ENCODE measurements at regions not wholly inside any gene's neighbourhood (a gene's known extent, or its start where the extent isn't known, plus 50 kb on each side); places are given as distances from the start of the nearest gene placed in this dataset.
"Not testable (repeated sequence)": the region's sequence is repeated elsewhere in the genome, so short reads cannot be mapped to it uniquely, and the experiment has no call there.

GRCh38 chr4:97139791-97140190 lies 1003.5 kb downstream of the STPG2 start:
- no peaks in the 10 kb centered on the region for H3K9me3 ChIP-seq (ENCODE audit: control insufficient read depth, insufficient read depth, low read depth, low read length)
- H3K27me3 ChIP-seq (ENCODE audit: control insufficient read depth, insufficient read depth, low read length), result no peaks in the 10 kb centered on the region
- H3K4me1 ChIP-seq (ENCODE audit: control insufficient read depth, insufficient read depth, low read length), result no peaks in the 10 kb centered on the region
- H3K4me3 ChIP-seq (ENCODE audit: low read depth in 2 of 2, low read length in 2 of 2), result no peak overlapping the region
- H3K36me3 ChIP-seq (ENCODE audit: control insufficient read depth, insufficient read depth, low read length), result no peaks in the 10 kb centered on the region
- intact Hi-C loops (cut with micrococcal nuclease; ENCODE audit: unreplicated experiment), result no loop called here
- ChIA-PET CTCF (no interaction called here), POLR2A (no interaction called here)
- in situ Hi-C loops (cut with HindIII; ENCODE audit: low pct_unique_long_range_greater_than_20kb, low sequenced_read_pairs), result no loop called here
- BruUV-seq (replicated peaks), result no TSS peak
- DNase-seq (ENCODE audit: low read depth, low spot score) (no peak), ATAC-seq (no peak)
- no peak overlapping the region for H3K27ac ChIP-seq (ENCODE audit: low read length)
- no peak for TF ChIP-seq TCF7L2 (IDR thresholded peaks at IDR 0.05; ENCODE audit: low read depth, low read length)
- TF ChIP-seq REST (IDR thresholded peaks at IDR 0.05; ENCODE audit: insufficient read depth in 1 of 2, low read depth in 2 of 2, low read length in 1 of 2), result no peak
- no peak for TF ChIP-seq CTCF (IDR thresholded peaks at IDR 0.05)
- no peak for TF ChIP-seq POLR2AphosphoS5 (IDR thresholded peaks at IDR 0.05; ENCODE audit: low read depth, low read length)
- TF ChIP-seq SIN3A (IDR thresholded peaks at IDR 0.05; ENCODE audit: borderline replicate concordance, insufficient read depth, low read depth, low read length), result no peak

GRCh38 chr4:97140545-97140944 lies 1002.7 kb downstream of the STPG2 start:
- H3K27me3 ChIP-seq (ENCODE audit: control insufficient read depth, insufficient read depth, low read length), result no peaks in the 10 kb centered on the region
- in situ Hi-C loops (cut with HindIII; ENCODE audit: low pct_unique_long_range_greater_than_20kb, low sequenced_read_pairs) (no loop called here), intact Hi-C loops (cut with micrococcal nuclease; ENCODE audit: unreplicated experiment) (no loop called here)
- no peak for ATAC-seq
- no peaks in the 10 kb centered on the region for H3K9me3 ChIP-seq (ENCODE audit: control insufficient read depth, insufficient read depth, low read depth, low read length)
- no TSS peak for BruUV-seq (replicated peaks)
- H3K4me3 ChIP-seq (ENCODE audit: low read depth in 2 of 2, low read length in 2 of 2), result no peak overlapping the region
- TF ChIP-seq TCF7L2 (IDR thresholded peaks at IDR 0.05; ENCODE audit: low read depth, low read length), result no peak
- no peak for TF ChIP-seq POLR2AphosphoS5 (IDR thresholded peaks at IDR 0.05; ENCODE audit: low read depth, low read length)
- TF ChIP-seq CTCF (IDR thresholded peaks at IDR 0.05), result no peak
- no peak for TF ChIP-seq SIN3A (IDR thresholded peaks at IDR 0.05; ENCODE audit: borderline replicate concordance, insufficient read depth, low read depth, low read length)
- TF ChIP-seq REST (IDR thresholded peaks at IDR 0.05; ENCODE audit: insufficient read depth in 1 of 2, low read depth in 2 of 2, low read length in 1 of 2), result no peak
- ChIA-PET POLR2A (no interaction called here), CTCF (no interaction called here)
- DNase-seq (ENCODE audit: low read depth, low spot score), result no peak
- H3K4me1 ChIP-seq (ENCODE audit: control insufficient read depth, insufficient read depth, low read length), result no peaks in the 10 kb centered on the region
- H3K27ac ChIP-seq (ENCODE audit: low read length), result no peak overlapping the region
- no peaks in the 10 kb centered on the region for H3K36me3 ChIP-seq (ENCODE audit: control insufficient read depth, insufficient read depth, low read length)

- H3K27me3 ChIP-seq (ENCODE audit: control insufficient read depth, insufficient read depth, low read length); H3K4me1 ChIP-seq (ENCODE audit: control insufficient read depth, insufficient read depth, low read length); H3K9me3 ChIP-seq (ENCODE audit: control insufficient read depth, insufficient read depth, low read depth, low read length); ATAC-seq; H3K36me3 ChIP-seq (ENCODE audit: control insufficient read depth, insufficient read depth, low read length); BruUV-seq (replicated peaks); POLR2A ChIA-PET; H3K27ac ChIP-seq (ENCODE audit: low read length); DNase-seq (ENCODE audit: low read depth, low spot score); in situ Hi-C loops (cut with HindIII; ENCODE audit: low pct_unique_long_range_greater_than_20kb, low sequenced_read_pairs); intact Hi-C loops (cut with micrococcal nuclease; ENCODE audit: unreplicated experiment); CTCF ChIA-PET; H3K4me3 ChIP-seq (ENCODE audit: low read depth in 2 of 2, low read length in 2 of 2): not testable (repeated sequence)
Measured at GRCh38 chr4:97141332-97141731, 1001.9 kb downstream of the STPG2 start.

All from Panc1 (cell line).